ENCODE measurements at regions not wholly inside any gene's neighbourhood (a gene's known extent, or its start where the extent isn't known, plus 50 kb on each side); places are given as distances from the start of the nearest gene placed in this dataset.

DNA sequence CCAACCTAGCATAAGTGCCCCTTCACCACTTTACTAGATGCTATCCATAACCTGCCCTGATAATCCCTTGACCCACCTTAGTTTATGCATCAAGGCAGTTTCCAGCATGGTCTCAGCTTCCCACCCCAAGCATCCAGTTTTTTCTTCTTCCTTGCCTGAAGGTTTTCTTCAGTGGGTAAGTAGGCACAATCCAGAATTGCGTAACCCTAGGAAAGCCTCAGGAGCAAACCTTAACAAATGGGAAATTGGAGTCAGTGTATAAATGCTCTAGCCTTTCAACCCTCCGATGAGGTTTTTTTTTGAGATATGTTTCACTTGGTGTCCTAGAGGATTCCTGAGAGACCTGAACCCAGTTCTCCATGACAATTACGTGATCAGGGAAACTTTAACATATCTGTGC lies 614.0 kb upstream of the BOD1L1 start:
- Histone ChIP-seq H3K9ac (ENCODE audit: low read length in 3 of 3) (no peak overlapping the region), H3K4me1 (ENCODE audit: control insufficient read depth in 2 of 3, insufficient read depth in 2 of 3, low read depth in 1 of 3, low read length in 3 of 3) (no peaks in the 10 kb centered on the region), H3K27me3 (ENCODE audit: control insufficient read depth, insufficient read depth, low read length) (no peaks in the 10 kb centered on the region), H3K4me3 (ENCODE audit: low read length in 3 of 3) (no peak overlapping the region), H3K9me3 (ENCODE audit: control insufficient read depth in 2 of 3, insufficient read depth in 1 of 3, low read length in 3 of 3) (no peaks in the 10 kb centered on the region), H3K27ac (ENCODE audit: low read depth in 2 of 2, low read length in 2 of 2) (no peak overlapping the region), H3K36me3 (ENCODE audit: control insufficient read depth in 2 of 3, insufficient read depth in 3 of 3, low read length in 3 of 3) (no peaks in the 10 kb centered on the region)
- TF ChIP-seq, protein P1, sequence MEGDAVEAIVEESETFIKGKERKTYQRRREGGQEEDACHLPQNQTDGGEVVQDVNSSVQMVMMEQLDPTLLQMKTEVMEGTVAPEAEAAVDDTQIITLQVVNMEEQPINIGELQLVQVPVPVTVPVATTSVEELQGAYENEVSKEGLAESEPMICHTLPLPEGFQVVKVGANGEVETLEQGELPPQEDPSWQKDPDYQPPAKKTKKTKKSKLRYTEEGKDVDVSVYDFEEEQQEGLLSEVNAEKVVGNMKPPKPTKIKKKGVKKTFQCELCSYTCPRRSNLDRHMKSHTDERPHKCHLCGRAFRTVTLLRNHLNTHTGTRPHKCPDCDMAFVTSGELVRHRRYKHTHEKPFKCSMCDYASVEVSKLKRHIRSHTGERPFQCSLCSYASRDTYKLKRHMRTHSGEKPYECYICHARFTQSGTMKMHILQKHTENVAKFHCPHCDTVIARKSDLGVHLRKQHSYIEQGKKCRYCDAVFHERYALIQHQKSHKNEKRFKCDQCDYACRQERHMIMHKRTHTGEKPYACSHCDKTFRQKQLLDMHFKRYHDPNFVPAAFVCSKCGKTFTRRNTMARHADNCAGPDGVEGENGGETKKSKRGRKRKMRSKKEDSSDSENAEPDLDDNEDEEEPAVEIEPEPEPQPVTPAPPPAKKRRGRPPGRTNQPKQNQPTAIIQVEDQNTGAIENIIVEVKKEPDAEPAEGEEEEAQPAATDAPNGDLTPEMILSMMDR (IDR thresholded peaks at IDR 0.05; ENCODE audit: borderline replicate concordance, extremely low read depth, insufficient read depth): no peak
- intact Hi-C loops (cut with DNase I): no loop called here
- no peak for FAIRE-seq
- DNase-seq: no peak

DNA sequence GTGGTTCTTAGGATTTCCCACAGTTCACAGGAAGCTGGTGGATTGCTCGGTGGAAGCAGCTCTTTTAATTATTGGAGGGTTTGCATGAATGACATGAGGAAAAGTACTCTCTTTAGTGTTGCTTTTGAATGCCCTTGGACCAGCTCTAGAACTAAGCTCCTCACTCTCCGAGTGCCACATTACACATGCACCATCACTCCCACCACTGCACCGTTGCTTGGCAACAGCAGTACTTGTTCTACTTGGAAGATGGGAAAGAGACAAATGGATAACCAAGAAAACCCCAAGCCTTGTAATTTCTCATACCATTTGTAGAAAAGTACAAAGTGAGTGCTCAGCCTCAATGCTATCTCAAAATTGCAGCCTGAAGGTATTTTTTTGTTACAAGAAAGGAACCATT lies 620.2 kb upstream of the BOD1L1 start:
- FAIRE-seq: no peak
- TF ChIP-seq, protein P1 (IDR thresholded peaks at IDR 0.05; ENCODE audit: borderline replicate concordance, extremely low read depth, insufficient read depth): no peak
- intact Hi-C loops (cut with DNase I): no loop called here

GRCh38 chr4:14249226-14249625 lies 621.7 kb upstream of the BOD1L1 start:
- Histone ChIP-seq H3K27ac (ENCODE audit: low read depth in 2 of 2, low read length in 2 of 2) (no peak overlapping the region), H3K36me3 (ENCODE audit: control insufficient read depth in 2 of 3, insufficient read depth in 3 of 3, low read length in 3 of 3) (no peaks in the 10 kb centered on the region), H3K27me3 (ENCODE audit: control insufficient read depth, insufficient read depth, low read length) (no peaks in the 10 kb centered on the region), H3K4me1 (ENCODE audit: control insufficient read depth in 2 of 3, insufficient read depth in 2 of 3, low read depth in 1 of 3, low read length in 3 of 3) (no peaks in the 10 kb centered on the region), H3K4me3 (ENCODE audit: low read length in 3 of 3) (no peak overlapping the region), H3K9me3 (ENCODE audit: control insufficient read depth in 2 of 3, insufficient read depth in 1 of 3, low read length in 3 of 3) (no peaks in the 10 kb centered on the region), H3K9ac (ENCODE audit: low read length in 3 of 3) (no peak overlapping the region)
- intact Hi-C loops (cut with DNase I): no loop called here
- DNase-seq: no peak
- FAIRE-seq: no peak
- TF ChIP-seq, protein P1 (IDR thresholded peaks at IDR 0.05; ENCODE audit: borderline replicate concordance, extremely low read depth, insufficient read depth): no peak

More for the DNA sequence above, 620.2 kb upstream of the BOD1L1 start:
- Histone ChIP-seq H3K27ac (ENCODE audit: low read depth in 2 of 2, low read length in 2 of 2) (no peak overlapping the region), H3K9me3 (ENCODE audit: control insufficient read depth in 2 of 3, insufficient read depth in 1 of 3, low read length in 3 of 3) (no peaks in the 10 kb centered on the region), H3K27me3 (ENCODE audit: control insufficient read depth, insufficient read depth, low read length) (no peaks in the 10 kb centered on the region), H3K36me3 (ENCODE audit: control insufficient read depth in 2 of 3, insufficient read depth in 3 of 3, low read length in 3 of 3) (no peaks in the 10 kb centered on the region), H3K4me1 (ENCODE audit: control insufficient read depth in 2 of 3, insufficient read depth in 2 of 3, low read depth in 1 of 3, low read length in 3 of 3) (no peaks in the 10 kb centered on the region), H3K4me3 (ENCODE audit: low read length in 3 of 3) (no peak overlapping the region), H3K9ac (ENCODE audit: low read length in 3 of 3) (no peak overlapping the region)
- DNase-seq: peak in 3 of 5 donors; percentile 9 to 30 (median 12)

DNA sequence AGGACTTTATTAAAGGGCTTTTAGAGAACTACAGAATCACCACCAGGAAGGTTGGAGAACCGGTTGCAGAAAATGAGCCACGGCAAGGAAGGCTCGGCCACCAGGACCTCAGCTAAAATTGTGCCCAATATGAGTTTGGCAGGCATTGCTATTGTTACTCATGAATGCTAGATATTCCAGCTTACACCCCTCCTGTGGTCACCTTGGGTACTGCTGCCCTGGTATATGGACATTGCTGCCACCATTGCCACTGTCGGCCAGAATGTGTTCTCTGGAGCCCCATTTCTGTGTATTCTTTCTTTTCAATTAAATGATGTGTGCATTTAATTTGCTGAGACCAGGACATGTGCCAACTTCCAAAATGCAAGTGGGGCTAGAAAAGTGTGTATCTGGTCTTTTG lies 626.7 kb upstream of the BOD1L1 start:
- intact Hi-C loops (cut with DNase I): no loop called here
- Histone ChIP-seq H3K27ac (ENCODE audit: low read depth in 2 of 2, low read length in 2 of 2) (no peak overlapping the region), H3K9ac (ENCODE audit: low read length in 3 of 3) (no peak overlapping the region), H3K36me3 (ENCODE audit: control insufficient read depth in 2 of 3, insufficient read depth in 3 of 3, low read length in 3 of 3) (no peaks in the 10 kb centered on the region), H3K27me3 (ENCODE audit: control insufficient read depth, insufficient read depth, low read length) (no peaks in the 10 kb centered on the region), H3K9me3 (ENCODE audit: control insufficient read depth in 2 of 3, insufficient read depth in 1 of 3, low read length in 3 of 3) (no peaks in the 10 kb centered on the region), H3K4me1 (ENCODE audit: control insufficient read depth in 2 of 3, insufficient read depth in 2 of 3, low read depth in 1 of 3, low read length in 3 of 3) (no peaks in the 10 kb centered on the region), H3K4me3 (ENCODE audit: low read length in 3 of 3) (no peak overlapping the region)
- FAIRE-seq: no peak
- TF ChIP-seq, protein P1 (IDR thresholded peaks at IDR 0.05; ENCODE audit: borderline replicate concordance, extremely low read depth, insufficient read depth): peak; percentile 49
- DNase-seq: peak in 4 of 5 donors; percentile 13 to 33 (median 19)
